ENCODE measurements at regions not wholly inside any gene's neighbourhood (a gene's known extent, or its start where the extent isn't known, plus 50 kb on each side); places are given as distances from the start of the nearest gene placed in this dataset.

DNA sequence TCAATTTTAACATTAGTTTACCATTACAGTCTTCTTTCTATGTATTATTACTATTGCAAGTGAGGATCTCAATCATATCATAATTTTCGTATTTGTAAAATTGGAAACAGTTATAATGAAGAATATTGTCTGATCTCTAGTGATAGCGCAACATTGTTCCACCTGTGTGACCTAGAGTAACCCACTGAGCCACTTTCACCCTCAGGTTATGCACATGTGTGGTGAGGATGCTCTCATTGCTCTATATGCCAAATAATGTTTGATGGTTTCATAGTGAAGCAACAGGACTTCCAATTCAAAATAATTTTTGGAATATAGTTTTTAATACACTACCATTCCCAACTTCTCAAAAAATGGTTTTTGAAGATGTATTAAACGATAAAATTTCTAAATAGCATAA lies 603.1 kb upstream of the MAN1A1 start:
- Mint-ChIP-seq H3K36me3 (ENCODE audit: low read depth) (peaks cover 2% of the 10 kb centered on the region), H3K9me3 (peaks cover 4% of the 10 kb centered on the region), H3K4me3 (no peak overlapping the region), H3K27me3 (no peaks in the 10 kb centered on the region), H3K27ac (no peak overlapping the region), H3K4me1 (no peaks in the 10 kb centered on the region)
- ChIA-PET POLR2A (no interaction called here), CTCF (no interaction called here)
- intact Hi-C loops (cut with micrococcal nuclease) = no loop called here
- DNase-seq (no peak), ATAC-seq (ENCODE audit: low read depth) (no peak)
- no peak for TF ChIP-seq CTCF (IDR thresholded peaks at IDR 0.05)

- intact Hi-C loops (cut with micrococcal nuclease) = no loop called here
- no peak for ATAC-seq (ENCODE audit: low read depth)
- no peaks in the 10 kb centered on the region for H3K27me3 Mint-ChIP-seq
- no peak for TF ChIP-seq CTCF (IDR thresholded peaks at IDR 0.05)
- H3K27ac Mint-ChIP-seq = no peak overlapping the region
- no peaks in the 10 kb centered on the region for H3K4me1 Mint-ChIP-seq
- DNase-seq = no peak
- H3K9me3 Mint-ChIP-seq = peaks cover 4% of the 10 kb centered on the region
- CTCF ChIA-PET = no interaction called here
- no peak overlapping the region for H3K4me3 Mint-ChIP-seq
- POLR2A ChIA-PET = no interaction called here
- H3K36me3 Mint-ChIP-seq (ENCODE audit: low read depth) = peaks cover 2% of the 10 kb centered on the region
These were observed 601.1 kb upstream of the MAN1A1 start for GRCh38 chr6:119950681-119951080.

- Mint-ChIP-seq H3K36me3 (ENCODE audit: low read depth) (no peaks in the 10 kb centered on the region), H3K4me3 (no peak overlapping the region), H3K27ac (no peak overlapping the region), H3K9me3 (peaks cover 2% of the 10 kb centered on the region), H3K27me3 (no peaks in the 10 kb centered on the region), H3K4me1 (peaks cover 26% of the 10 kb centered on the region)
- TF ChIP-seq CTCF (IDR thresholded peaks at IDR 0.05) = no peak
- intact Hi-C loops (cut with micrococcal nuclease) = no loop called here
- DNase-seq (no peak), ATAC-seq (ENCODE audit: low read depth) (no peak)
- CTCF ChIA-PET = no interaction called here
- POLR2A ChIA-PET = no interaction called here
These were observed 592.7 kb upstream of the MAN1A1 start for GRCh38 chr6:119942078-119942752.

- H3K27me3 Mint-ChIP-seq = no peaks in the 10 kb centered on the region
- no peak overlapping the region for H3K27ac Mint-ChIP-seq
- ATAC-seq (ENCODE audit: low read depth) (no peak), DNase-seq (no peak)
- peaks cover 2% of the 10 kb centered on the region for H3K9me3 Mint-ChIP-seq
- H3K36me3 Mint-ChIP-seq (ENCODE audit: low read depth) = no peaks in the 10 kb centered on the region
- POLR2A ChIA-PET = no interaction called here
- no peak overlapping the region for H3K4me3 Mint-ChIP-seq
- TF ChIP-seq CTCF (IDR thresholded peaks at IDR 0.05) = no peak
- intact Hi-C loops (cut with micrococcal nuclease) = no loop called here
- CTCF ChIA-PET = no interaction called here
- peaks cover 26% of the 10 kb centered on the region for H3K4me1 Mint-ChIP-seq
These were observed 589.2 kb upstream of the MAN1A1 start for GRCh38 chr6:119938752-119939151.

- no peak for TF ChIP-seq CTCF (IDR thresholded peaks at IDR 0.05)
- Mint-ChIP-seq H3K9me3 (peaks cover 2% of the 10 kb centered on the region), H3K27me3 (no peaks in the 10 kb centered on the region), H3K4me3 (no peak overlapping the region), H3K4me1 (peaks cover 16% of the 10 kb centered on the region), H3K27ac (no peak overlapping the region), H3K36me3 (ENCODE audit: low read depth) (no peaks in the 10 kb centered on the region)
- ChIA-PET CTCF (no interaction called here), POLR2A (no interaction called here)
- DNase-seq = no peak
- no peak for ATAC-seq (ENCODE audit: low read depth)
- intact Hi-C loops (cut with micrococcal nuclease) = no loop called here
These were observed 585.3 kb upstream of the MAN1A1 start for GRCh38 chr6:119934816-119935215.
